IMR-90 (cell line): ENCODE measurements at regions not wholly inside any gene's neighbourhood (a gene's known extent, or its start where the extent isn't known, plus 50 kb on each side); places are given as distances from the start of the nearest gene placed in this dataset.

Experiments
- ATAC-seq: fragments of 200-7000 bp; cut with Tn5 transposase; 2 replicates; pipeline ENCODE4 v1.9.1; 2020; ENCODE audit warnings: low read depth, mild to moderate bottlenecking, moderate library complexity
- BruUV-seq: library from RNA; stranded (reverse); fragments of 400-500 nt; replicated peaks from 2 replicates; lab custom pipeline; 2021; lab: Mats Ljungman, UMichigan
- CTCF ChIA-PET: fragments of 300-600 bp; formaldehyde crosslinking; extraction: SDS; loops from one replicate; lab custom pipeline; 2021; ENCODE audit warnings: antibody characterized with exemption; lab: Yijun Ruan, JAX
- POLR2A ChIA-PET: fragments of 300-600 bp; sonication (Branson Sonifier 250); formaldehyde crosslinking; loops from one replicate; lab custom pipeline; 2022; ENCODE audit warnings: antibody characterized with exemption; ENCODE audit not compliant: unreplicated experiment; lab: Charles Lee
- DNase-seq: peaks from one replicate; pipeline ENCODE4 v3.0.0; 2013
- H2AFZ ChIP-seq: replicated peaks from 2 replicates; pipeline ENCODE3; 2013; ENCODE audit warnings: low read length, mild to moderate bottlenecking; ENCODE audit not compliant: poor library complexity
- H2AK5ac ChIP-seq: 2 replicates; pipeline ENCODE4 v1.6.1; 2013; ENCODE audit warnings: low read depth, low read length, inconsistent platforms
- H2AK9ac ChIP-seq: replicated peaks from 2 replicates; pipeline ENCODE3; 2013; ENCODE audit warnings: mild to moderate bottlenecking, low read depth, low read length, moderate library complexity; ENCODE audit not compliant: poor library complexity
- H2BK120ac ChIP-seq: 2 replicates; pipeline ENCODE4 v1.6.1; 2013; ENCODE audit warnings: low read depth, low read length, inconsistent platforms
- H2BK15ac ChIP-seq: 3 replicates; pipeline ENCODE4 v1.6.1; 2013; ENCODE audit warnings: low read depth, low read length, inconsistent platforms
- H2BK20ac ChIP-seq: 2 replicates; pipeline ENCODE4 v1.6.1; 2013; ENCODE audit warnings: low read depth, mild to moderate bottlenecking, inconsistent platforms, low read length, moderate library complexity
- H2BK5ac ChIP-seq: 2 replicates; pipeline ENCODE4 v1.6.1; 2013; ENCODE audit warnings: mild to moderate bottlenecking, low read depth, low read length, inconsistent platforms; ENCODE audit not compliant: poor library complexity, severe bottlenecking
- H3K14ac ChIP-seq: replicated peaks from 2 replicates; pipeline ENCODE4 v1.6.1; 2013; ENCODE audit warnings: low read depth, low read length, inconsistent platforms
- H3K18ac ChIP-seq: 2 replicates; pipeline ENCODE4 v1.6.1; 2013; ENCODE audit warnings: low read depth, low read length, control low read depth
- H3K23ac ChIP-seq: 2 replicates; pipeline ENCODE4 v1.6.1; 2013; ENCODE audit warnings: low read depth, low read length, inconsistent platforms
- H3K27ac ChIP-seq: 2 replicates; pipeline ENCODE4 v1.5.1; 2013; ENCODE audit warnings: mild to moderate bottlenecking, control low read depth, low read length; ENCODE audit not compliant: insufficient read depth
- H3K27me3 ChIP-seq: 2 replicates; pipeline ENCODE4 v1.6.1; 2013; ENCODE audit warnings: low read length; ENCODE audit not compliant: control insufficient read depth, insufficient read depth
- H3K36me3 ChIP-seq: 2 replicates; pipeline ENCODE4 v1.6.1; 2013; ENCODE audit warnings: low read length, mixed read lengths; ENCODE audit not compliant: control insufficient read depth, insufficient read depth
- H3K4ac ChIP-seq: 2 replicates; pipeline ENCODE4 v1.6.1; 2013; ENCODE audit warnings: low read depth, low read length, inconsistent platforms
- H3K4me1 ChIP-seq: 2 replicates; pipeline ENCODE4 v1.6.1; 2013; ENCODE audit warnings: low read length, mixed read lengths; ENCODE audit not compliant: control insufficient read depth, insufficient read depth
- H3K4me2 ChIP-seq: 2 replicates; pipeline ENCODE4 v1.6.1; 2013; ENCODE audit warnings: low read depth, mild to moderate bottlenecking, control low read depth, low read length, moderate library complexity
- H3K4me3 ChIP-seq: 2 replicates; pipeline ENCODE4 v1.5.1; 2013; ENCODE audit warnings: low read depth, mild to moderate bottlenecking, control low read depth, low read length, moderate library complexity; ENCODE audit not compliant: insufficient read depth
- H3K56ac ChIP-seq: 2 replicates; pipeline ENCODE4 v1.6.1; 2013; ENCODE audit warnings: low read length, inconsistent platforms; ENCODE audit not compliant: insufficient read depth; ENCODE audit errors: extremely low read depth
- H3K79me1 ChIP-seq, 2 experiments: 2 replicates each; pipeline ENCODE4 v1.6.1; 2013; ENCODE audit warnings: low read length in 2 of 2, inconsistent platforms in 1 of 2, low read depth in 1 of 2
- H3K9ac ChIP-seq: 2 replicates; pipeline ENCODE4 v1.6.1; 2013; ENCODE audit warnings: low read depth, low read length, control low read depth
- H3K9me1 ChIP-seq: 2 replicates; pipeline ENCODE4 v1.6.1; 2013; ENCODE audit warnings: low read length, inconsistent platforms; ENCODE audit not compliant: insufficient read depth
- H3K9me3 ChIP-seq: 2 replicates; pipeline ENCODE4 v1.6.1; 2013; ENCODE audit warnings: low read length; ENCODE audit not compliant: control insufficient read depth, insufficient read depth
- H4K20me1 ChIP-seq: 2 replicates; pipeline ENCODE4 v1.6.1; 2013; ENCODE audit warnings: low read length, inconsistent platforms; ENCODE audit not compliant: insufficient read depth
- H4K5ac ChIP-seq: 2 replicates; pipeline ENCODE4 v1.6.1; 2013; ENCODE audit warnings: mild to moderate bottlenecking, low read depth, low read length, control low read depth
- H4K8ac ChIP-seq, 2 experiments: 2 replicates each; pipeline ENCODE4 v1.6.1; 2013; ENCODE audit warnings: low read depth in 2 of 2, low read length in 2 of 2, control low read depth in 1 of 2, inconsistent platforms in 1 of 2
- H4K91ac ChIP-seq: 2 replicates; pipeline ENCODE4 v1.6.1; 2013; ENCODE audit warnings: low read depth, low read length, inconsistent platforms; ENCODE audit not compliant: insufficient read depth
- FOS ChIP-seq: fragments of 150-350 bp; IDR thresholded peaks from 2 replicates; pipeline ENCODE4 v1.6.1; 2016; ENCODE audit warnings: low read depth, low read length
- MAFK ChIP-seq: IDR thresholded peaks from 2 replicates; pipeline ENCODE4 v1.6.1; 2012; ENCODE audit warnings: low read depth, low read length, improper control_type of control experiment
- MXI1 ChIP-seq: IDR thresholded peaks from 2 replicates; pipeline ENCODE4 v1.6.1; 2012; ENCODE audit warnings: low read depth, mild to moderate bottlenecking, low read length, moderate library complexity, borderline replicate concordance
- POLR2A ChIP-seq: IDR thresholded peaks from 2 replicates; pipeline ENCODE4 v1.6.1; 2012; ENCODE audit warnings: mild to moderate bottlenecking, low read depth, low read length
- RAD21 ChIP-seq: IDR thresholded peaks from 2 replicates; pipeline ENCODE4 v1.6.1; 2012; ENCODE audit warnings: low read length, improper control_type of control experiment
- RCOR1 ChIP-seq: IDR thresholded peaks from 2 replicates; pipeline ENCODE4 v1.6.1; 2012; ENCODE audit warnings: mild to moderate bottlenecking, low read length, improper control_type of control experiment; ENCODE audit not compliant: insufficient replicate concordance
- RFX5 ChIP-seq: IDR thresholded peaks from 2 replicates; pipeline ENCODE4 v1.8.0; 2012; ENCODE audit warnings: low read depth, mild to moderate bottlenecking, low read length, moderate library complexity
- SMC3 ChIP-seq: fragments of 150-350 bp; IDR thresholded peaks from 2 replicates; pipeline ENCODE4 v1.6.1; 2016; ENCODE audit warnings: low read depth, mild to moderate bottlenecking, antibody characterized with exemption, low read length, moderate library complexity
- WGBS, 2 experiments: methylation state at CpG; one replicate each; pipeline versions ENCODE4 v1.1.5 to v1.1.7; 2013; ENCODE audit warnings: missing lambda C conversion rate in 2 of 2; ENCODE audit not compliant: insufficient read length in 1 of 2; ENCODE audit errors: extremely low coverage in 2 of 2; 5-methylcytosine and 5-hydroxymethylcytosine counted together
- dilution Hi-C: fragments of 300-500 bp; cut with HindIII; formaldehyde crosslinking; loops from one replicate; pipeline ENCODE4 v1.14.3; 2018; ENCODE audit warnings: low sequenced_read_pairs; ENCODE audit not compliant: unreplicated experiment
- in situ Hi-C: fragments of 300-500 bp; cut with MboI; formaldehyde crosslinking; loops from 3 replicates; pipeline ENCODE4 v1.14.3; 2019; ENCODE audit warnings: low sequenced_read_pairs, inconsistent platforms, mixed read lengths
- intact Hi-C: fragments of 100-400 bp; cut with micrococcal nuclease; formaldehyde crosslinking; loops from 2 replicates; pipeline ENCODE4 v1.10.0; 2022
- TF ChIP-seq, protein P1 (sequence below): fragments of 150-350 bp; IDR thresholded peaks from 2 replicates; pipeline ENCODE4 v1.6.1; 2017; ENCODE audit warnings: mild to moderate bottlenecking, antibody characterized with exemption, low read length, low read depth
- TF ChIP-seq, protein P2 (sequence below): fragments of 150-350 bp; IDR thresholded peaks from 2 replicates; pipeline ENCODE4 v1.6.1; 2016; ENCODE audit warnings: low read depth, mild to moderate bottlenecking, low read length, moderate library complexity, borderline replicate concordance
- TF ChIP-seq, protein P3 (sequence below): conservative IDR thresholded peaks from 2 replicates; pipeline ENCODE4 v1.5.1; 2012; ENCODE audit warnings: mild to moderate bottlenecking, low read depth, low read length, improper control_type of control experiment

DNA sequence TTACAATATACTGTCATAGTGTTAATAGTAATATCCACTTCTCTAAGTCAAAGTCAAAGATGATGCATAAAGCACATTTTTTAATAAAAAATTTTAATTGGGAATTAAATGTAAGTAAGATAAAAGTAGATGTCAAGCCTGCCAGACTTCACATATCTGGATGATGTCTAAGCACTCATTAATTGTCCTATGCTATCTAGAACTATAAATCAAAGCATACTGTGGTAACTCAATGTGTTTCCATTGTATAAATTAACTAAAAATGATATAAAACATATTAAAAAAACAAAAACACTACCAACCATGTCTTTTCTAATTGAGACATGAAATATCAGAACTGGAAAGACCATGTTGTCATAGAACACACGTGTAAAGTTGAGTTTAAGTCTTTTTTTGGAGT, 51.2 kb downstream of the ZZZ3 start:
- Histone ChIP-seq H3K27ac (no peak overlapping the region), H2AK5ac (no peak overlapping the region), H3K56ac (no peak overlapping the region), H2AFZ (no peak overlapping the region), H3K79me1 (peaks cover 28 to 48% of the 10 kb centered on the region in 2 experiments), H2BK15ac (no peak overlapping the region), H3K9me1 (peaks cover 7% of the 10 kb centered on the region; the same call in 1 of the 2 replicates), H4K91ac (no peak overlapping the region), H4K20me1 (no peaks in the 10 kb centered on the region), H3K4me2 (no peak overlapping the region), H3K36me3 (peaks cover 21% of the 10 kb centered on the region), H3K4me3 (no peak overlapping the region), H3K23ac (no peak overlapping the region), H2BK20ac (no peak overlapping the region), H3K4ac (no peak overlapping the region), H3K4me1 (no peaks in the 10 kb centered on the region), H3K9me3 (no peaks in the 10 kb centered on the region), H2BK120ac (no peak overlapping the region), H3K18ac (no peak overlapping the region), H4K5ac (no peak overlapping the region), H3K9ac (no peak overlapping the region), H2BK5ac (no peak overlapping the region), H3K14ac (no peak overlapping the region), H4K8ac (no peak overlapping the region), H2AK9ac (no peak overlapping the region), H3K27me3 (no peaks in the 10 kb centered on the region)
- TF ChIP-seq, protein P1, sequence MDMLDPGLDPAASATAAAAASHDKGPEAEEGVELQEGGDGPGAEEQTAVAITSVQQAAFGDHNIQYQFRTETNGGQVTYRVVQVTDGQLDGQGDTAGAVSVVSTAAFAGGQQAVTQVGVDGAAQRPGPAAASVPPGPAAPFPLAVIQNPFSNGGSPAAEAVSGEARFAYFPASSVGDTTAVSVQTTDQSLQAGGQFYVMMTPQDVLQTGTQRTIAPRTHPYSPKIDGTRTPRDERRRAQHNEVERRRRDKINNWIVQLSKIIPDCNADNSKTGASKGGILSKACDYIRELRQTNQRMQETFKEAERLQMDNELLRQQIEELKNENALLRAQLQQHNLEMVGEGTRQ = no peak
- TF ChIP-seq, protein P2, sequence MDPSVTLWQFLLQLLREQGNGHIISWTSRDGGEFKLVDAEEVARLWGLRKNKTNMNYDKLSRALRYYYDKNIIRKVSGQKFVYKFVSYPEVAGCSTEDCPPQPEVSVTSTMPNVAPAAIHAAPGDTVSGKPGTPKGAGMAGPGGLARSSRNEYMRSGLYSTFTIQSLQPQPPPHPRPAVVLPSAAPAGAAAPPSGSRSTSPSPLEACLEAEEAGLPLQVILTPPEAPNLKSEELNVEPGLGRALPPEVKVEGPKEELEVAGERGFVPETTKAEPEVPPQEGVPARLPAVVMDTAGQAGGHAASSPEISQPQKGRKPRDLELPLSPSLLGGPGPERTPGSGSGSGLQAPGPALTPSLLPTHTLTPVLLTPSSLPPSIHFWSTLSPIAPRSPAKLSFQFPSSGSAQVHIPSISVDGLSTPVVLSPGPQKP = no peak
- no peak for TF ChIP-seq FOS
- TF ChIP-seq POLR2A = no peak
- no peak for TF ChIP-seq RAD21
- TF ChIP-seq, protein P3, sequence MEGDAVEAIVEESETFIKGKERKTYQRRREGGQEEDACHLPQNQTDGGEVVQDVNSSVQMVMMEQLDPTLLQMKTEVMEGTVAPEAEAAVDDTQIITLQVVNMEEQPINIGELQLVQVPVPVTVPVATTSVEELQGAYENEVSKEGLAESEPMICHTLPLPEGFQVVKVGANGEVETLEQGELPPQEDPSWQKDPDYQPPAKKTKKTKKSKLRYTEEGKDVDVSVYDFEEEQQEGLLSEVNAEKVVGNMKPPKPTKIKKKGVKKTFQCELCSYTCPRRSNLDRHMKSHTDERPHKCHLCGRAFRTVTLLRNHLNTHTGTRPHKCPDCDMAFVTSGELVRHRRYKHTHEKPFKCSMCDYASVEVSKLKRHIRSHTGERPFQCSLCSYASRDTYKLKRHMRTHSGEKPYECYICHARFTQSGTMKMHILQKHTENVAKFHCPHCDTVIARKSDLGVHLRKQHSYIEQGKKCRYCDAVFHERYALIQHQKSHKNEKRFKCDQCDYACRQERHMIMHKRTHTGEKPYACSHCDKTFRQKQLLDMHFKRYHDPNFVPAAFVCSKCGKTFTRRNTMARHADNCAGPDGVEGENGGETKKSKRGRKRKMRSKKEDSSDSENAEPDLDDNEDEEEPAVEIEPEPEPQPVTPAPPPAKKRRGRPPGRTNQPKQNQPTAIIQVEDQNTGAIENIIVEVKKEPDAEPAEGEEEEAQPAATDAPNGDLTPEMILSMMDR = no peak
- TF ChIP-seq RFX5 = no peak
- TF ChIP-seq MXI1 = no peak
- no peak for TF ChIP-seq SMC3
- no peak for TF ChIP-seq RCOR1
- TF ChIP-seq MAFK = no peak
- dilution Hi-C loops (no loop called here), in situ Hi-C loops (no loop called here), intact Hi-C loops (no loop called here)
- ChIA-PET POLR2A (no interaction called here), CTCF (no interaction called here)
- no TSS peak for BruUV-seq
- no peak for ATAC-seq
- no peak for DNase-seq
- no CpG with 5 or more reads among the region's 1 CpG for WGBS, 2 experiments
